NCI-H2107 treated with DMSO at 0.1 percent for 48 hours (cell line): ENCODE measurements at regions not wholly inside any gene's neighbourhood (a gene's known extent, or its start where the extent isn't known, plus 50 kb on each side); places are given as distances from the start of the nearest gene placed in this dataset.

ENCODE experiments used
- DNase-seq: peaks from one replicate; lab custom pipeline; 2025; ENCODE audit not compliant: unreplicated experiment; lab: John Stamatoyannopoulos, UW

DNA sequence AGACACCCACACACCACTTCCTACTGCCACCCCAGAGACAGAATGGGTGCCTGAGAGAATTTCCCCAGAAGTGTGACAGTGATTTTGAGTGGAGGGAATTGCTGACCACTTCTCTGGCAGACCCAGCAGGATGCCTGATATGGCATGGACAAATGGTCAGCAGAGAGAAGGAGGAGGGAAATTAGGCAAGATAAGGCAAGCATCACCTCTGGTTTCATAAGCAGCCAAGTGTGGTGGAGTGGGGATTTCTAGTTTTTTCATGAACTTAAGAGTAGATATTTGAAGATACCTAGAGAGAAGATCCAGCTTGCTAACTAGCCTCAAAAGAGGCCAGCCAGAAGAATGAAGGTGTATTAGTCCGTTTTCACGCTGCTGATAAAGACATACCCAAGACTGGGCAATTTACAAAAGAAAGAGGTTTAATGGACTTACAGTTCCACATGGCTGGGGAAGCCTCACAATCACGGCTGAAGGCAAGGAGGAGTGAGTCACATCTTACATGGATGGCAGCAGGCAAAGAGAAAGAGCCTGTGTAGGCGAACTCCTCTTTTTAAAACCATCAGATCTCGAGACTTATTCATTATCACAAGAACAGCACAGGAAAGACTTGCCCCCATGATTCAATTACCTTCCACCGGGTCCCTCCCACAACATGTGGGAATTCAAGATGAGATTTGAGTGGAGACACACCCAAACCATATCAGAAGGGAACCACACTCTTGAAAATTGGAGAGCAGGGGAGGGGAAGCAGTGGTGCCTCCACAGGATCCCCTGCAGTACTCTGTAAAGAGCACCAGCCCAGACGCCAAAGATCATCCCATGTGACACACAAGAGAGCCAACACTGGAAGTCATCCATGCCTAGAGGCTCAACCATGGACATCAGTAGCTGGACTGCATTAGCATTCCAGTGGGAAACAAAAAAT lies 64.2 kb downstream of the RBM43 start:
- DNase-seq, result no peak

- DNase-seq, result no peak
Measured at GRCh38 chr2:151193576-151193975, 68.1 kb downstream of the RBM43 start.

- no peak for DNase-seq
Measured at GRCh38 chr2:151192681-151193080, 69.0 kb downstream of the RBM43 start.

GRCh38 chr2:151191001-151191400 lies 70.7 kb downstream of the RBM43 start:
- DNase-seq, result no peak

DNA sequence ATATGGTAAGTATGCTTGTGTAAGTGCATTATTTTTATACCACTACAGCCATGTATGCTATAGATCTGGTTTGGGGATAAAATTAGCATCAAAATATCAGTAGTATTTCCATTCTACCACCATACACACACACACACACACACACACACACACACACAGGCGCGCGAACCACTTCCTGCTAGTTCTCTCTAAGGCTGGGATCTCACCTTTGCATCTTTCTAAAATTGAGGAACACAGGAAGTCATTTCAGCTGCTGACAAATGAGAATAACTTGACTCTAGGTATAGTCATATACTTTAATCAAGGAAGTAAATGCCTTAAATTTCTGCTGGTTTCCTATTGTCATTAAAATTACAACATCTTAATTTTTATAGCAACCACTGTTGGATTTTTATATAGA lies 72.5 kb downstream of the RBM43 start:
- DNase-seq, result no peak

GRCh38 chr2:151186011-151186410 lies 75.7 kb downstream of the RBM43 start:
- DNase-seq, result no peak

DNA sequence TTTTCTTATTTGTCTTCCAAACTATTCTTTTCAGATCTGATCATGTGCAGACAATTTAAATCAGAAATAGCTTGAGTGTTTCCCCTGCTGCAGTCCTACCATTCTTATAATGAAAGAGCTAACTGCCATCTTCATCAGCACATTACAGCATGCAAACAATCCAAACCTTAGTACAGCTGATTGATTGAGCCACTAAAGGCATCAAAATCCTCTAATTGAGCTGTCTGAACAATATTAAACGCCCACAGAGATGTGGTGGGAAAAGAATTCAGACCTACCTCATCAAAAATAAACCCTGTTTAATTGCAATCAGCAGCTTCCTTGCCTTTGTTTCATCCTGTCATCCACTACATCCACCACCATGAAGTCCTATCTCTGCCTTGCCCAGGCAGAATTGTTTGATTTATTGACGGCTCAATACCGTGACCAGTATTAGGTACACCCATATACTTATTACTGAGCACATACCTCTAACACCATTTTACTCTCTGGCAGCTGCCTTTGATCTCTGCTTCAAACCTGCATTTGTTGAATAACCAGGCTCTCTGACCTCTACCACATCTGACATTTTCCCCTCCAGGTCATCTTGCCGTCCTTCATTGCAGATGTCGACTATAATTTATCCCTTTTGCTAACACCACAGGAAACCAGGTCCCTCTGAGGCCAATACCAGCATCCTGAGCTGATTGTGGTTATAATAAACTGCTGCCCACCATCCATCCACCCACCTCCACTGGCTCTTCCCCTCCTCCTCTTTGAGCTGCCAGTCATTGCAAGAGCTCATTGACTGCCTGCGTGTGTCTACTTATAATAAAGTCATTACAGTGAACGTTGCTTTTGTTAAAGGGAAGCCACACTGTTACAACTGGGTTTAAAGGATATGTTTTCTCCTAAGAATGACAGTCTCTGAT lies 78.5 kb downstream of the RBM43 start:
- no peak for DNase-seq

DNA sequence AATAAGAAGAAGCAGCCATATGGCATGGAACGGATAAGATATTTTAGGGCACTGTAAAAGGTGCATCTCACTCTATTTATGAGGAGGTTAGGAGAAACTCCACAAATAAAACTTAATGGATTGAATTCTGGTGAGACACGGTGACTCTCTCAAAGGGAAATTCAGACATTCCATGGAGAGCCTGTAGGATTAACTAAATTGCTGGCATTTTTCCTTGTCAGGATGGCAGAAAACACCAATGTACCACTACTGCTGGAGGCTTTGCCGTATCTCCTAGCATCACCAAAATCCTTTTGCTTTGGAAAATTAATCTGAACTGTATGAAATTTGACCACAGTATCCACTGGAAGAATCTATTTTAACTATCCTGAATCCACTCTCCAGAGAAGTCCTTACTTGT lies 79.3 kb downstream of the RBM43 start:
- no peak for DNase-seq

- DNase-seq, result no peak
Measured at GRCh38 chr2:151181524-151181923, 80.1 kb downstream of the RBM43 start.

DNA sequence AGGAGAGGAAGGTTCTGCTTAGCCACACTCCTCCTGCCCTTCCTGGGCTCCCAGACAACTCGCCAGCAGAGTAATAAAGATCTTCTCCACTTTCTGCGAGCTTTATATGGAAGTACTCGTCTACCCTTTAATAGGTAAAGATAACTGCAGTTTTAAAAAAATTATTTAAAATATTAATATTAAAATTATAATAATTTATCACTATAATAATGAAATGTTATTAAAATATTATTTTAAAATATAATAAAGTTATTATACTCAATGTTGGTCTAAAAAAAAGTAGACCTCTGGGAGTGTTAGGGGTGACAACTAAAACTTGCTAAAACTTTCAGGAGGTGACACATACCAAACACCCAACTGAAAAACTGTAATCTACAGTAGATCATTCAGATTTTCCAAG lies 81.5 kb downstream of the RBM43 start:
- no peak for DNase-seq

GRCh38 chr2:151178207-151178606 lies 83.5 kb downstream of the RBM43 start:
- no peak for DNase-seq

GRCh38 chr2:151177756-151178155 lies 83.9 kb downstream of the RBM43 start:
- no peak for DNase-seq

GRCh38 chr2:151176661-151177060 lies 85.0 kb downstream of the RBM43 start:
- DNase-seq, result no peak

GRCh38 chr2:151175864-151176263 lies 85.8 kb downstream of the RBM43 start:
- no peak for DNase-seq

GRCh38 chr2:151174127-151174526 lies 87.5 kb downstream of the RBM43 start:
- DNase-seq, result no peak

GRCh38 chr2:151171186-151171585 lies 90.5 kb downstream of the RBM43 start:
- no peak for DNase-seq

GRCh38 chr2:151166410-151166809 lies 95.3 kb downstream of the RBM43 start:
- no peak for DNase-seq

DNA sequence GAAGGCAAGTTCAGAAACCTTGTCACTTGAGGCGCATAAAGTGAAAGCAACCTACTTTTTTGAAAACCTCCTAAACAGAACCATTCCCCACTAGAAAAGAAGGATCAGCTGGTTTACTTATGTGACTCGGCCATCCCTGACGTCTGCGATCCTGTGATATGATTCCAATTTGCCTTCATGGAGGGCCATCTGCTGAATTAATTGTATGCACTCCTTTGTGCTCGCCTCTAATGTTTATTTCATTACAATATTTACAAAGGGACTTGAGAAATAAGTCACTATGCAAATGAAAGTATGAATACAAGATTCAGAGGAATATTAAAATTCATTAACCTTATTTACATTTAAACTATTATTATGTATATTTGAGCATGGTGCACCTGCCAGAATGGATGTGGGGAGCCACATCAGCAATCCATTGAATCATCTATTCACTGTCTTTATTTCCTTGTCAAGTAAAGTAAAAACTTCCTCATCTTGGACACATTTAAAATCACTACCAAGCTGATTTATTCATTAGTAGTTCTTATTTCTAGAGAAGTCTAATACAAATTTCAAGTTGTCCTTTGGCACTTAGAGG lies 96.5 kb downstream of the RBM43 start:
- no peak for DNase-seq

- DNase-seq, result peak; percentile 16
Measured at GRCh38 chr2:151161821-151162551, 99.7 kb downstream of the RBM43 start.

DNA sequence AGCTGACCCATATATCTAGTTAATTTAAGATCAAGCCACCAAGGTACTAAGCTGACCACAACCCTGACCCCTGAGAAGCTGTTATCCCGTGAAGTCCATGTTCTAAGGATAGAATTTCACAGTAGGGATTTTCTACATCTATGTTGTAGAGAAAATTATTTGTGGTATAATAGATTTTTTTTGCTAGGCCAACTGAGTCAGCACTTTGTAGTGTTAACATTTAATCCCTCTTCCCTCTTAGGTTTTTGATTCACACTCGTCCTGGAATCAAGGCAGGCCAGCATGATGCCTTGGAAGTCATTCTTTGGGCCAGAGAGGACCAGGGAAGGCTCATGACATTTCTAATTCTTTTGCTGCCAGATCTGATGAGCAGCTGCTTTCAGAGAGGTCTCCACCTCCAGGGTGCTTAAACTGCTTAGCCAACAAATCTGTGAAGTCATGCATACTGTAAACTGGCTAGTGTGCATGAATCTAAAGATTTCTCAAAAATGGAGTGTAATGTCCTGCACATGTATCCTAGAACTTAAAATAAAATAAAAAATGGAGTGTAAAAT lies 102.5 kb downstream of the RBM43 start:
- no peak for DNase-seq
